ENCODE measurements at regions not wholly inside any gene's neighbourhood (a gene's known extent, or its start where the extent isn't known, plus 50 kb on each side); places are given as distances from the start of the nearest gene placed in this dataset.

DNA sequence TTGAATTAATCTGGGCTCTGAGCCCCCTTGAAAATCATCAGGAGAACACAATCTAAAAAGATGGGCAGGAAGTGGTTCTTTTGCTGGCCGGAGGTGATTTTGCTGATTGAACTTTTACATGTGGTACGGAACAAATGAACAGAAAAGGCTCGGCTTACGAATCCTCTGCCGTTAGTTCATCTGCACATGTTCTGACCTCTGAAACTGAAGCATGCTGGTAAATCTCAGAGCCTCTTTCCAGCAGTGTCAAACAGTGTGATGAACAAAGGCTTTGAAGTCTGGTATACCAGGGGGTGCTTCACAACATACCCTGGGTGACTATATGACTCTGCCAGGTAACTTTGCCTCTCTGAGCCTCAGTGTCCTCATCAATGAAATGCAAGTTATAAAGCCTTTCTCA lies 194.2 kb upstream of the C1QTNF7 start:
- Histone ChIP-seq H3K9me3 (ENCODE audit: control insufficient read depth in 2 of 3, insufficient read depth in 1 of 3, low read length in 3 of 3) (no peaks in the 10 kb centered on the region), H3K9ac (ENCODE audit: low read length in 3 of 3) (no peak overlapping the region), H3K27me3 (ENCODE audit: control insufficient read depth, insufficient read depth, low read length) (no peaks in the 10 kb centered on the region), H3K36me3 (ENCODE audit: control insufficient read depth in 2 of 3, insufficient read depth in 3 of 3, low read length in 3 of 3) (no peaks in the 10 kb centered on the region), H3K4me3 (ENCODE audit: low read length in 3 of 3) (no peak overlapping the region), H3K27ac (ENCODE audit: low read depth in 2 of 2, low read length in 2 of 2) (no peak overlapping the region), H3K4me1 (ENCODE audit: control insufficient read depth in 2 of 3, insufficient read depth in 2 of 3, low read depth in 1 of 3, low read length in 3 of 3) (peaks cover 0 to 12% (median 3%) of the 10 kb centered on the region in 3 donors)
- TF ChIP-seq, protein P1, sequence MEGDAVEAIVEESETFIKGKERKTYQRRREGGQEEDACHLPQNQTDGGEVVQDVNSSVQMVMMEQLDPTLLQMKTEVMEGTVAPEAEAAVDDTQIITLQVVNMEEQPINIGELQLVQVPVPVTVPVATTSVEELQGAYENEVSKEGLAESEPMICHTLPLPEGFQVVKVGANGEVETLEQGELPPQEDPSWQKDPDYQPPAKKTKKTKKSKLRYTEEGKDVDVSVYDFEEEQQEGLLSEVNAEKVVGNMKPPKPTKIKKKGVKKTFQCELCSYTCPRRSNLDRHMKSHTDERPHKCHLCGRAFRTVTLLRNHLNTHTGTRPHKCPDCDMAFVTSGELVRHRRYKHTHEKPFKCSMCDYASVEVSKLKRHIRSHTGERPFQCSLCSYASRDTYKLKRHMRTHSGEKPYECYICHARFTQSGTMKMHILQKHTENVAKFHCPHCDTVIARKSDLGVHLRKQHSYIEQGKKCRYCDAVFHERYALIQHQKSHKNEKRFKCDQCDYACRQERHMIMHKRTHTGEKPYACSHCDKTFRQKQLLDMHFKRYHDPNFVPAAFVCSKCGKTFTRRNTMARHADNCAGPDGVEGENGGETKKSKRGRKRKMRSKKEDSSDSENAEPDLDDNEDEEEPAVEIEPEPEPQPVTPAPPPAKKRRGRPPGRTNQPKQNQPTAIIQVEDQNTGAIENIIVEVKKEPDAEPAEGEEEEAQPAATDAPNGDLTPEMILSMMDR (IDR thresholded peaks at IDR 0.05; ENCODE audit: borderline replicate concordance, extremely low read depth, insufficient read depth), result no peak
- intact Hi-C loops (cut with DNase I), result loop anchor here (10.0 kb wide), 1 partner anchor 221 kb away; no protein-coding TSS in a partner anchor
- FAIRE-seq (no peak), DNase-seq (no peak)

DNA sequence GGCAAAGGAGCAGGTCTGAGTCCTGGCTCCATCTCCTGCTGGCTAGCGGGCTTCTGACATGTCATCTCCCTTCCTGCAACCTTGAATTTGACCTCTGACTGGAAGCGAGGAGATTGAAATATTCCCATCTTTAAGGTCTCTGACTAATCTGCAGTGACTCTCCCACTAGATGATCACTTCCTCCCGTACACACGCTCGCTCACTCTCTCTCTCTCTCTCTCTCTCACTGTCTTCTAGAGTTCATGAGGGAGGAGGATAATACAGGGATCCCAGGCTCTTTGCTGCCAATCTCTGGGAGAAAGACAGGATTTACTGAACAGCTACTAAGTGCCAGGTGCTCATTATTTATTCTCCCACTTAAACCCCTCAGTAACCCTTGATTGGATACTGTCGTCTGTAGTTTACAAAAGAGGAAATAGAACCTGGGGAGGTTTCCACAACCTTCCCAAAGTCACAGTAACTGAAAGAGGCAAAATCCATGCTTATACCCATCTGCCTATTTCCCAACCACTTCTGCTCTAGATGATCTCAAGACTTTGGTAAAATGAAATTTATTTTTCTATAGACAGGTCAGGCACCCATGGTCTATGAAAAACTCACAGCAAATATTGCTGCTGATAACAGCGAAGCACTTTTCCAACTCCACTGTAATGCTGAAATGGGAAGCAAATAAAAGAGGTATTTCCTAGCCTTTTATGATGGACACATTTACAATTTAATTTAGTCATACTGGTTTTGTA lies 193.5 kb upstream of the C1QTNF7 start:
- Histone ChIP-seq H3K36me3 (ENCODE audit: control insufficient read depth in 2 of 3, insufficient read depth in 3 of 3, low read length in 3 of 3) (no peaks in the 10 kb centered on the region), H3K9me3 (ENCODE audit: control insufficient read depth in 2 of 3, insufficient read depth in 1 of 3, low read length in 3 of 3) (no peaks in the 10 kb centered on the region), H3K27ac (ENCODE audit: low read depth in 2 of 2, low read length in 2 of 2) (no peak overlapping the region), H3K4me1 (ENCODE audit: control insufficient read depth in 2 of 3, insufficient read depth in 2 of 3, low read depth in 1 of 3, low read length in 3 of 3) (peaks cover 0 to 12% (median 4%) of the 10 kb centered on the region in 3 donors), H3K27me3 (ENCODE audit: control insufficient read depth, insufficient read depth, low read length) (no peaks in the 10 kb centered on the region), H3K4me3 (ENCODE audit: low read length in 3 of 3) (no peak overlapping the region), H3K9ac (ENCODE audit: low read length in 3 of 3) (no peak overlapping the region)
- DNase-seq, result peak in 1 of 5 donors; percentile 49
- intact Hi-C loops (cut with DNase I), result loop anchor here (10.0 kb wide), 1 partner anchor 221 kb away; no protein-coding TSS in a partner anchor
- no peak for FAIRE-seq
- TF ChIP-seq, protein P1 (IDR thresholded peaks at IDR 0.05; ENCODE audit: borderline replicate concordance, extremely low read depth, insufficient read depth), result no peak

DNA sequence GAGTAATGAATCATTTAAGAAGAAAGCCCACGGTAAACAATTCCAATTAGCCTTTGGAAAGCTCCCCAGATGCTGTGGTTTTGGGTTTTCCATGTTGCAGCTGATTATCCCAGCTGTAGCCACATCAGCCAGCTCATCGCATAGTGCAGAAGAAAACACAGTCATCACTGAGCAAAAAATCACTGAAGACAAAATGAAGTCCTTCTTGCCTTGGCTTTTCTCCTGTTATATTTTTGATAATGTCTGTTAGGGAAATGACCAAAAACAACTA lies 193.0 kb upstream of the C1QTNF7 start:
- DNase-seq (peak in 2 of 5 donors; percentile 65 to 92), FAIRE-seq (no peak)
- Histone ChIP-seq H3K27ac (ENCODE audit: low read depth in 2 of 2, low read length in 2 of 2) (no peak overlapping the region), H3K4me3 (ENCODE audit: low read length in 3 of 3) (no peak overlapping the region), H3K36me3 (ENCODE audit: control insufficient read depth in 2 of 3, insufficient read depth in 3 of 3, low read length in 3 of 3) (no peaks in the 10 kb centered on the region), H3K9me3 (ENCODE audit: control insufficient read depth in 2 of 3, insufficient read depth in 1 of 3, low read length in 3 of 3) (no peaks in the 10 kb centered on the region), H3K4me1 (ENCODE audit: control insufficient read depth in 2 of 3, insufficient read depth in 2 of 3, low read depth in 1 of 3, low read length in 3 of 3) (peaks cover 0 to 12% (median 4%) of the 10 kb centered on the region in 3 donors), H3K9ac (ENCODE audit: low read length in 3 of 3) (no peak overlapping the region), H3K27me3 (ENCODE audit: control insufficient read depth, insufficient read depth, low read length) (no peaks in the 10 kb centered on the region)
- intact Hi-C loops (cut with DNase I), result loop anchor here (10.0 kb wide), 1 partner anchor 220 kb away; no protein-coding TSS in a partner anchor
- TF ChIP-seq, protein P1 (IDR thresholded peaks at IDR 0.05; ENCODE audit: borderline replicate concordance, extremely low read depth, insufficient read depth), result no peak
